CD8-positive, alpha-beta memory T cell (primary cell): ENCODE measurements at regions not wholly inside any gene's neighbourhood (a gene's known extent, or its start where the extent isn't known, plus 50 kb on each side); places are given as distances from the start of the nearest gene placed in this dataset.

ENCODE experiments used
- CTCF ChIA-PET: fragments of 350-600 bp; sonication (Branson Sonifier 250); formaldehyde crosslinking; loops from one replicate; lab custom pipeline; 2021; ENCODE audit warnings: antibody characterized with exemption; lab: Charles Lee
- POLR2A ChIA-PET: fragments of 350-600 bp; sonication (Branson Sonifier 250); formaldehyde crosslinking; loops from one replicate; lab custom pipeline; 2021; ENCODE audit warnings: antibody characterized with exemption; lab: Charles Lee
- DNase-seq, 5 donors: peaks; one replicate each; pipeline versions ENCODE4 v3.0.0 to v3.0.0-alpha.2; 2020 to 2022; ENCODE audit warnings: mixed read lengths in 1 of 5
- H3K27ac ChIP-seq: one replicate; pipeline ENCODE4 v1.7.0; 2013; ENCODE audit warnings: low read depth, mild to moderate bottlenecking, low read length, moderate library complexity
- H3K27me3 ChIP-seq: 2 replicates; pipeline ENCODE4 v1.7.0; 2013; ENCODE audit warnings: low read length, mild to moderate bottlenecking; ENCODE audit not compliant: insufficient read depth, poor library complexity, severe bottlenecking
- H3K36me3 ChIP-seq: 2 replicates; pipeline ENCODE4 v1.7.0; 2013; ENCODE audit warnings: mild to moderate bottlenecking, low read length, moderate library complexity; ENCODE audit not compliant: insufficient read depth
- H3K4me1 ChIP-seq: 2 replicates; pipeline ENCODE4 v1.7.0; 2013; ENCODE audit warnings: mild to moderate bottlenecking, low read length, moderate library complexity; ENCODE audit not compliant: insufficient read depth
- H3K4me3 ChIP-seq: 2 replicates; pipeline ENCODE4 v1.7.0; 2013; ENCODE audit warnings: mild to moderate bottlenecking, low read length
- H3K9me3 ChIP-seq: 2 replicates; pipeline ENCODE4 v1.7.0; 2013; ENCODE audit warnings: mild to moderate bottlenecking, low read length
- H3K27ac Mint-ChIP-seq, 8 donors: one replicate each; pipeline ENCODE4 v1.8.0; 2020 to 2021; ENCODE audit warnings: mixed read lengths in 8 of 8, mild to moderate bottlenecking in 6 of 8, inconsistent platforms in 3 of 8, moderate library complexity in 3 of 8
- H3K27me3 Mint-ChIP-seq, 2 donors: one replicate each; pipeline ENCODE4 v1.8.0; 2020 to 2021; ENCODE audit warnings: mixed read lengths in 2 of 2, mild to moderate bottlenecking in 1 of 2, moderate library complexity in 1 of 2
- H3K36me3 Mint-ChIP-seq, 3 donors: one replicate each; pipeline ENCODE4 v1.8.0; 2020 to 2021; ENCODE audit warnings: mixed read lengths in 3 of 3, inconsistent platforms in 1 of 3, mild to moderate bottlenecking in 1 of 3
- H3K4me1 Mint-ChIP-seq, 3 donors: one replicate each; pipeline ENCODE4 v1.8.0; 2020 to 2021; ENCODE audit warnings: mixed read lengths in 3 of 3, inconsistent platforms in 1 of 3, mild to moderate bottlenecking in 1 of 3
- H3K4me3 Mint-ChIP-seq, 7 donors: one replicate each; pipeline ENCODE4 v1.8.0; 2020 to 2021; ENCODE audit warnings: mixed read lengths in 7 of 7, mild to moderate bottlenecking in 6 of 7, moderate library complexity in 4 of 7, inconsistent platforms in 2 of 7
- H3K9me3 Mint-ChIP-seq, 5 donors: one replicate each; pipeline ENCODE4 v1.8.0; 2020 to 2022; ENCODE audit warnings: mixed read lengths in 5 of 5, mild to moderate bottlenecking in 3 of 5, moderate library complexity in 2 of 5, inconsistent platforms in 1 of 5

- H3K4me1 Mint-ChIP-seq, result no peaks in the 10 kb centered on the region
- ChIA-PET CTCF (no interaction called here), POLR2A (no interaction called here)
These were observed 100.1 kb downstream of the SINHCAF start for GRCh38 chr12:31225656-31226535.

GRCh38 chr12:31226639-31227038 lies 99.3 kb downstream of the SINHCAF start:
- ChIA-PET POLR2A (no interaction called here), CTCF (no interaction called here)
- no peaks in the 10 kb centered on the region for H3K4me1 Mint-ChIP-seq
- H3K9me3 ChIP-seq, result no peaks in the 10 kb centered on the region
- H3K36me3 Mint-ChIP-seq, result no peaks in the 10 kb centered on the region
- DNase-seq, result no peak
- no peak overlapping the region for H3K4me3 ChIP-seq
- no peaks in the 10 kb centered on the region for H3K4me1 ChIP-seq
- H3K4me3 Mint-ChIP-seq, result no peak overlapping the region
- peaks cover 0 to 3% (median 0%) of the 10 kb centered on the region in 5 donors for H3K9me3 Mint-ChIP-seq
- H3K36me3 ChIP-seq, result no peaks in the 10 kb centered on the region
- H3K27me3 Mint-ChIP-seq, result peaks cover 6 to 10% of the 10 kb centered on the region in 2 donors
- H3K27me3 ChIP-seq, result no peaks in the 10 kb centered on the region
- H3K27ac ChIP-seq, result no peak overlapping the region
- no peak overlapping the region for H3K27ac Mint-ChIP-seq

More at GRCh38 chr12:31225656-31226535, 100.1 kb downstream of the SINHCAF start:
- Mint-ChIP-seq H3K4me3 (no peak overlapping the region), H3K27ac (no peak overlapping the region), H3K9me3 (no peaks in the 10 kb centered on the region), H3K27me3 (peaks cover 3 to 7% of the 10 kb centered on the region in 2 donors), H3K36me3 (no peaks in the 10 kb centered on the region)
- DNase-seq, result no peak
- no peak overlapping the region for H3K4me3 ChIP-seq
- no peaks in the 10 kb centered on the region for H3K27me3 ChIP-seq
- no peaks in the 10 kb centered on the region for H3K36me3 ChIP-seq
- no peaks in the 10 kb centered on the region for H3K4me1 ChIP-seq
- no peak overlapping the region for H3K27ac ChIP-seq
- H3K9me3 ChIP-seq, result no peaks in the 10 kb centered on the region

DNA sequence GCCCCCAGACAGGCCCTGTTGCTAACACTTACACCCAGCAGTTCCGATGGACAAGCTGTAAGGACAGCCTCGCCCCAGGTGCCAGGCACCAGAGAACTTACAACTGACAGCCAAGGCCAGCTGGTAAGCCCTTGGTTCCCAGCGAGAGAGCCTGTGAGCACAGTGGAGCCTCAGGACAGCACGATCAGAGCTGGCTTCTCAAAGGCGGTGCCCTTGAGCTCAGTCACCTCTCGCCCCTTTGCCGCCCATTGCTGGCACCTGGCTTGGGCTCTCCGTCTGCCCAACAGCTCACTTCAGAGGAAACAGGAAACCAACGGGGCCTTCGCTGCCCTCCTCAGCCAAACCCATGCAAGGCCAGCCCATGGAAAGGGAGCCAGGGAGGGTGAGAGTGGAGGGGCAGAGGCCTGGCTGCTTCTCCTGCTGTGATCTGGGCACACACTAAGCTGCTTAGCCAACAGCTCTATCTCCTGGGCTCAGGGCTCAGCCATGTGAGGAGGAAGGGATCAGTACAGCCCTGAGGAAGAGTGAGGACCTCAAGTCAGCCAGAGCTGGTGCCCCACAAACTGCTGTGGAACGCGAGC lies 98.5 kb downstream of the SINHCAF start:
- Mint-ChIP-seq H3K4me1 (no peaks in the 10 kb centered on the region), H3K27ac (no peak overlapping the region), H3K36me3 (no peaks in the 10 kb centered on the region), H3K4me3 (no peak overlapping the region), H3K27me3 (peaks cover 6 to 16% of the 10 kb centered on the region in 2 donors), H3K9me3 (peaks cover 0 to 3% (median 0%) of the 10 kb centered on the region in 5 donors)
- Histone ChIP-seq H3K27ac (no peak overlapping the region), H3K4me3 (no peak overlapping the region), H3K27me3 (no peaks in the 10 kb centered on the region), H3K9me3 (no peaks in the 10 kb centered on the region), H3K36me3 (no peaks in the 10 kb centered on the region), H3K4me1 (no peaks in the 10 kb centered on the region)
- POLR2A ChIA-PET, result no interaction called here
- no peak for DNase-seq
- CTCF ChIA-PET, result no interaction called here

GRCh38 chr12:31228811-31229792 lies 96.8 kb downstream of the SINHCAF start:
- no peak overlapping the region for H3K27ac Mint-ChIP-seq
- POLR2A ChIA-PET, result no interaction called here
- no peaks in the 10 kb centered on the region for H3K36me3 ChIP-seq
- no peak overlapping the region for H3K4me3 Mint-ChIP-seq
- DNase-seq, result no peak
- peaks cover 6 to 29% of the 10 kb centered on the region in 2 donors for H3K27me3 Mint-ChIP-seq
- H3K9me3 Mint-ChIP-seq, result peaks cover 0 to 3% (median 0%) of the 10 kb centered on the region in 5 donors
- no peaks in the 10 kb centered on the region for H3K9me3 ChIP-seq
- no peak overlapping the region for H3K4me3 ChIP-seq
- no peaks in the 10 kb centered on the region for H3K4me1 Mint-ChIP-seq
- no peaks in the 10 kb centered on the region for H3K36me3 Mint-ChIP-seq
- H3K4me1 ChIP-seq, result no peaks in the 10 kb centered on the region
- no peaks in the 10 kb centered on the region for H3K27me3 ChIP-seq
- CTCF ChIA-PET, result no interaction called here
- H3K27ac ChIP-seq, result no peak overlapping the region

DNA sequence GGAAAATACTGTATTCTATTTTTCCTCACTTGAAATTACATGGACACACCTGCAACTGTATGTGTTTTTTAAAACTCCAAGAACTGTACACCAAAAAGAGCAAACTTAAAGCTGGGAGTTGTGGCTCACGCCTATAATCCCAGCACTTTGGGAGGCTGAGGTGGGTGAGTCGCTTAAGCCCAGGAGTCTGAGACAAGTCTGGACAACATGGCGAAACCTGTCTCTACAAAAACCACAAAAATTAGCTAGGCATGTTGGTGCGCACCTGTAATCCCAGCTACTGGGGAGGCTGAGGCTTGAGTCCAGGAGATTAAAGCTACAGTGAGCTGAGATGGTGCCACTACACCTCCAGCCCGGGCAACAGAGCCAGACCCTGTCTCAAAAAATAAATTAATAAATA lies 95.9 kb downstream of the SINHCAF start:
- Histone ChIP-seq H3K27me3 (peaks cover 3% of the 10 kb centered on the region), H3K4me3 (no peak overlapping the region), H3K9me3 (no peaks in the 10 kb centered on the region), H3K4me1 (no peaks in the 10 kb centered on the region), H3K36me3 (no peaks in the 10 kb centered on the region), H3K27ac (no peak overlapping the region)
- Mint-ChIP-seq H3K4me1 (no peaks in the 10 kb centered on the region), H3K4me3 (no peak overlapping the region), H3K36me3 (no peaks in the 10 kb centered on the region), H3K9me3 (peaks cover 0 to 3% (median 0%) of the 10 kb centered on the region in 5 donors), H3K27ac (no peak overlapping the region), H3K27me3 (peaks cover 6 to 36% of the 10 kb centered on the region in 2 donors)
- CTCF ChIA-PET, result no interaction called here
- POLR2A ChIA-PET, result no interaction called here
- DNase-seq, result no peak
